ENCODE measurements at regions not wholly inside any gene's neighbourhood (a gene's known extent, or its start where the extent isn't known, plus 50 kb on each side); places are given as distances from the start of the nearest gene placed in this dataset.

DNA sequence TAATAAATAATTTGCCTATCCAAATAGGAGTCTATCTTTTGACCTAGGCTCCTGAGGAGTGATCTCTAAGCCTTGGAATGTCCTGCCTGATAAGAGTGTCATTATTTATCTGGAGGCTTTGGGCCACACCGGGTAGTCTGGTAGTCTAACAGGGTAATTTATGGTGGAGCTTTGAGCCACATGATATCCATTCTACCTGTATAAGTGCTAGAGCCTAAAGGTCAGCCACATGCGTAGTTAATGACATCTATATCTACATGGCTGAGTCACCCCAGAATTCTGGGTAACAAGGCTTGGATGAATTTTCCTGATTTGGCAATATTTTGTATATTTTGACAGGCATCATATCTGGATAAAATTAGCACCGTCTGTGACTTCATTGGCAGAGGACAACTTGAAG, 681.4 kb downstream of the MCTP2 start (continued):
- TF ChIP-seq, protein P1, sequence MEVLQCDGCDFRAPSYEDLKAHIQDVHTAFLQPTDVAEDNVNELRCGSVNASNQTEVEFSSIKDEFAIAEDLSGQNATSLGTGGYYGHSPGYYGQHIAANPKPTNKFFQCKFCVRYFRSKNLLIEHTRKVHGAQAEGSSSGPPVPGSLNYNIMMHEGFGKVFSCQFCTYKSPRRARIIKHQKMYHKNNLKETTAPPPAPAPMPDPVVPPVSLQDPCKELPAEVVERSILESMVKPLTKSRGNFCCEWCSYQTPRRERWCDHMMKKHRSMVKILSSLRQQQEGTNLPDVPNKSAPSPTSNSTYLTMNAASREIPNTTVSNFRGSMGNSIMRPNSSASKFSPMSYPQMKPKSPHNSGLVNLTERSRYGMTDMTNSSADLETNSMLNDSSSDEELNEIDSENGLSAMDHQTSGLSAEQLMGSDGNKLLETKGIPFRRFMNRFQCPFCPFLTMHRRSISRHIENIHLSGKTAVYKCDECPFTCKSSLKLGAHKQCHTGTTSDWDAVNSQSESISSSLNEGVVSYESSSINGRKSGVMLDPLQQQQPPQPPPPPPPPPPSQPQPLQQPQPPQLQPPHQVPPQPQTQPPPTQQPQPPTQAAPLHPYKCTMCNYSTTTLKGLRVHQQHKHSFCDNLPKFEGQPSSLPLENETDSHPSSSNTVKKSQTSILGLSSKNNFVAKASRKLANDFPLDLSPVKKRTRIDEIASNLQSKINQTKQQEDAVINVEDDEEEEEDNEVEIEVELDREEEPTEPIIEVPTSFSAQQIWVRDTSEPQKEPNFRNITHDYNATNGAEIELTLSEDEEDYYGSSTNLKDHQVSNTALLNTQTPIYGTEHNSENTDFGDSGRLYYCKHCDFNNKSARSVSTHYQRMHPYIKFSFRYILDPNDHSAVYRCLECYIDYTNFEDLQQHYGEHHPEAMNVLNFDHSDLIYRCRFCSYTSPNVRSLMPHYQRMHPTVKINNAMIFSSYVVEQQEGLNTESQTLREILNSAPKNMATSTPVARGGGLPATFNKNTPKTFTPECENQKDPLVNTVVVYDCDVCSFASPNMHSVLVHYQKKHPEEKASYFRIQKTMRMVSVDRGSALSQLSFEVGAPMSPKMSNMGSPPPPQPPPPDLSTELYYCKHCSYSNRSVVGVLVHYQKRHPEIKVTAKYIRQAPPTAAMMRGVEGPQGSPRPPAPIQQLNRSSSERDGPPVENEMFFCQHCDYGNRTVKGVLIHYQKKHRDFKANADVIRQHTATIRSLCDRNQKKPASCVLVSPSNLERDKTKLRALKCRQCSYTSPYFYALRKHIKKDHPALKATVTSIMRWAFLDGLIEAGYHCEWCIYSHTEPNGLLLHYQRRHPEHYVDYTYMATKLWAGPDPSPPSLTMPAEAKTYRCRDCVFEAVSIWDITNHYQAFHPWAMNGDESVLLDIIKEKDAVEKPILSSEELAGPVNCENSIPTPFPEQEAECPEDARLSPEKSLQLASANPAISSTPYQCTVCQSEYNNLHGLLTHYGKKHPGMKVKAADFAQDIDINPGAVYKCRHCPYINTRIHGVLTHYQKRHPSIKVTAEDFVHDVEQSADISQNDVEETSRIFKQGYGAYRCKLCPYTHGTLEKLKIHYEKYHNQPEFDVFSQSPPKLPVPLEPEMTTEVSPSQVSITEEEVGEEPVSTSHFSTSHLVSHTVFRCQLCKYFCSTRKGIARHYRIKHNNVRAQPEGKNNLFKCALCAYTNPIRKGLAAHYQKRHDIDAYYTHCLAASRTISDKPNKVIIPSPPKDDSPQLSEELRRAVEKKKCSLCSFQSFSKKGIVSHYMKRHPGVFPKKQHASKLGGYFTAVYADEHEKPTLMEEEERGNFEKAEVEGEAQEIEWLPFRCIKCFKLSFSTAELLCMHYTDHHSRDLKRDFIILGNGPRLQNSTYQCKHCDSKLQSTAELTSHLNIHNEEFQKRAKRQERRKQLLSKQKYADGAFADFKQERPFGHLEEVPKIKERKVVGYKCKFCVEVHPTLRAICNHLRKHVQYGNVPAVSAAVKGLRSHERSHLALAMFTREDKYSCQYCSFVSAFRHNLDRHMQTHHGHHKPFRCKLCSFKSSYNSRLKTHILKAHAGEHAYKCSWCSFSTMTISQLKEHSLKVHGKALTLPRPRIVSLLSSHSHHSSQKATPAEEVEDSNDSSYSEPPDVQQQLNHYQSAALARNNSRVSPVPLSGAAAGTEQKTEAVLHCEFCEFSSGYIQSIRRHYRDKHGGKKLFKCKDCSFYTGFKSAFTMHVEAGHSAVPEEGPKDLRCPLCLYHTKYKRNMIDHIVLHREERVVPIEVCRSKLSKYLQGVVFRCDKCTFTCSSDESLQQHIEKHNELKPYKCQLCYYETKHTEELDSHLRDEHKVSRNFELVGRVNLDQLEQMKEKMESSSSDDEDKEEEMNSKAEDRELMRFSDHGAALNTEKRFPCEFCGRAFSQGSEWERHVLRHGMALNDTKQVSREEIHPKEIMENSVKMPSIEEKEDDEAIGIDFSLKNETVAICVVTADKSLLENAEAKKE (CRISPR knock-in tag; IDR thresholded peaks at IDR 0.05), result no peak
- TF ChIP-seq, protein P2, sequence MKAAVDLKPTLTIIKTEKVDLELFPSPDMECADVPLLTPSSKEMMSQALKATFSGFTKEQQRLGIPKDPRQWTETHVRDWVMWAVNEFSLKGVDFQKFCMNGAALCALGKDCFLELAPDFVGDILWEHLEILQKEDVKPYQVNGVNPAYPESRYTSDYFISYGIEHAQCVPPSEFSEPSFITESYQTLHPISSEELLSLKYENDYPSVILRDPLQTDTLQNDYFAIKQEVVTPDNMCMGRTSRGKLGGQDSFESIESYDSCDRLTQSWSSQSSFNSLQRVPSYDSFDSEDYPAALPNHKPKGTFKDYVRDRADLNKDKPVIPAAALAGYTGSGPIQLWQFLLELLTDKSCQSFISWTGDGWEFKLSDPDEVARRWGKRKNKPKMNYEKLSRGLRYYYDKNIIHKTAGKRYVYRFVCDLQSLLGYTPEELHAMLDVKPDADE (IDR thresholded peaks at IDR 0.05), result no peak
- TF ChIP-seq EZH2phosphoT487 (IDR thresholded peaks at IDR 0.05; ENCODE audit: unreplicated experiment), result no peak

DNA sequence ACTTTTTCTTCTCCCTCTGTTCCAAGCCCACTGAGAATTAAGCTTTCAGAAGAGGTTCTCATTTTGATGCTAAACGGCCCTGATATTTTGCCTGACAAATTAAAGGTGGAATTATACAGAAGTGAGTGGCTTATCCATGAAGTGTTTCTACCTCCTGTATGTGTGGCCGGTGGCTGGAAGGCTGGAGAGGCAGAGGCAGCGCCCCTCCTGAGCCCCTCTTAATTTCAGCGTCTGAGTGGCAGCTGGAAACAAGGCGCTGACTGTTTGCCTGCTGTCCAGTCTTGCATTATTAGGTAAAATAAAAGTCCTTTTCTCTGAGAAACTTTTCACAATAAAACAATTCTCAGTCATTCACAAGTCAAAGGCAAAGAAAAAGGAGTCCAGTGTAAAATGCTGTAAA, 685.7 kb downstream of the MCTP2 start:
- Mint-ChIP-seq H3K9me3 (no peaks in the 10 kb centered on the region), H3K27ac (no peak overlapping the region)
- ATAC-seq, result no peak
- TF ChIP-seq ZNF114 (CRISPR knock-in tag; IDR thresholded peaks at IDR 0.05), result no peak
- TF ChIP-seq, protein P3, sequence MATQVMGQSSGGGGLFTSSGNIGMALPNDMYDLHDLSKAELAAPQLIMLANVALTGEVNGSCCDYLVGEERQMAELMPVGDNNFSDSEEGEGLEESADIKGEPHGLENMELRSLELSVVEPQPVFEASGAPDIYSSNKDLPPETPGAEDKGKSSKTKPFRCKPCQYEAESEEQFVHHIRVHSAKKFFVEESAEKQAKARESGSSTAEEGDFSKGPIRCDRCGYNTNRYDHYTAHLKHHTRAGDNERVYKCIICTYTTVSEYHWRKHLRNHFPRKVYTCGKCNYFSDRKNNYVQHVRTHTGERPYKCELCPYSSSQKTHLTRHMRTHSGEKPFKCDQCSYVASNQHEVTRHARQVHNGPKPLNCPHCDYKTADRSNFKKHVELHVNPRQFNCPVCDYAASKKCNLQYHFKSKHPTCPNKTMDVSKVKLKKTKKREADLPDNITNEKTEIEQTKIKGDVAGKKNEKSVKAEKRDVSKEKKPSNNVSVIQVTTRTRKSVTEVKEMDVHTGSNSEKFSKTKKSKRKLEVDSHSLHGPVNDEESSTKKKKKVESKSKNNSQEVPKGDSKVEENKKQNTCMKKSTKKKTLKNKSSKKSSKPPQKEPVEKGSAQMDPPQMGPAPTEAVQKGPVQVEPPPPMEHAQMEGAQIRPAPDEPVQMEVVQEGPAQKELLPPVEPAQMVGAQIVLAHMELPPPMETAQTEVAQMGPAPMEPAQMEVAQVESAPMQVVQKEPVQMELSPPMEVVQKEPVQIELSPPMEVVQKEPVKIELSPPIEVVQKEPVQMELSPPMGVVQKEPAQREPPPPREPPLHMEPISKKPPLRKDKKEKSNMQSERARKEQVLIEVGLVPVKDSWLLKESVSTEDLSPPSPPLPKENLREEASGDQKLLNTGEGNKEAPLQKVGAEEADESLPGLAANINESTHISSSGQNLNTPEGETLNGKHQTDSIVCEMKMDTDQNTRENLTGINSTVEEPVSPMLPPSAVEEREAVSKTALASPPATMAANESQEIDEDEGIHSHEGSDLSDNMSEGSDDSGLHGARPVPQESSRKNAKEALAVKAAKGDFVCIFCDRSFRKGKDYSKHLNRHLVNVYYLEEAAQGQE (IDR thresholded peaks at IDR 0.05; ENCODE audit: unreplicated experiment), result no peak
- no peak for TF ChIP-seq JUNB (IDR thresholded peaks at IDR 0.05; ENCODE audit: unreplicated experiment)
- TF ChIP-seq EZH2phosphoT487 (IDR thresholded peaks at IDR 0.05; ENCODE audit: unreplicated experiment), result no peak
- no peak for TF ChIP-seq EZH2 (IDR thresholded peaks at IDR 0.05; ENCODE audit: low read depth, unreplicated experiment)
- TF ChIP-seq ZNF331 (CRISPR knock-in tag; IDR thresholded peaks at IDR 0.05; ENCODE audit: low read depth), result no peak
- TF ChIP-seq NANOG (IDR thresholded peaks at IDR 0.05; ENCODE audit: borderline replicate concordance), result no peak
- TF ChIP-seq, protein P4, sequence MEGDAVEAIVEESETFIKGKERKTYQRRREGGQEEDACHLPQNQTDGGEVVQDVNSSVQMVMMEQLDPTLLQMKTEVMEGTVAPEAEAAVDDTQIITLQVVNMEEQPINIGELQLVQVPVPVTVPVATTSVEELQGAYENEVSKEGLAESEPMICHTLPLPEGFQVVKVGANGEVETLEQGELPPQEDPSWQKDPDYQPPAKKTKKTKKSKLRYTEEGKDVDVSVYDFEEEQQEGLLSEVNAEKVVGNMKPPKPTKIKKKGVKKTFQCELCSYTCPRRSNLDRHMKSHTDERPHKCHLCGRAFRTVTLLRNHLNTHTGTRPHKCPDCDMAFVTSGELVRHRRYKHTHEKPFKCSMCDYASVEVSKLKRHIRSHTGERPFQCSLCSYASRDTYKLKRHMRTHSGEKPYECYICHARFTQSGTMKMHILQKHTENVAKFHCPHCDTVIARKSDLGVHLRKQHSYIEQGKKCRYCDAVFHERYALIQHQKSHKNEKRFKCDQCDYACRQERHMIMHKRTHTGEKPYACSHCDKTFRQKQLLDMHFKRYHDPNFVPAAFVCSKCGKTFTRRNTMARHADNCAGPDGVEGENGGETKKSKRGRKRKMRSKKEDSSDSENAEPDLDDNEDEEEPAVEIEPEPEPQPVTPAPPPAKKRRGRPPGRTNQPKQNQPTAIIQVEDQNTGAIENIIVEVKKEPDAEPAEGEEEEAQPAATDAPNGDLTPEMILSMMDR (conservative IDR thresholded peaks at IDR 0.05; ENCODE audit: low read depth in 2 of 2), result no peak

More for the DNA sequence above, 685.7 kb downstream of the MCTP2 start:
- no peaks in the 10 kb centered on the region for H3K36me3 ChIP-seq (ENCODE audit: insufficient read depth)
- H3K4me1 Mint-ChIP-seq, result no peaks in the 10 kb centered on the region
- no peak for DNase-seq (ENCODE audit: low spot score)
- H4K20me1 ChIP-seq (replicated peaks; ENCODE audit: insufficient read depth), result no peaks in the 10 kb centered on the region
- H3K9me2 ChIP-seq (ENCODE audit: insufficient read depth), result no peaks in the 10 kb centered on the region
- no peaks in the 10 kb centered on the region for H3F3A ChIP-seq (replicated peaks; ENCODE audit: low read depth)
- no peak overlapping the region for H3K4me3 ChIP-seq
- no peaks in the 10 kb centered on the region for H3K36me3 Mint-ChIP-seq (ENCODE audit: low read depth)
- no peak overlapping the region for H3K4me2 ChIP-seq
- H3K4me3 Mint-ChIP-seq, result no peak overlapping the region
- peak overlapping the region; percentile 7 for H2AFZ ChIP-seq
- H3K27me3 ChIP-seq (ENCODE audit: insufficient read depth), result no peaks in the 10 kb centered on the region
- no peaks in the 10 kb centered on the region for H3K4me1 ChIP-seq (ENCODE audit: insufficient read depth)
- no peak overlapping the region for H3K27ac ChIP-seq (ENCODE audit: low read depth)
- no peaks in the 10 kb centered on the region for H3K27me3 Mint-ChIP-seq (ENCODE audit: insufficient read depth, low read depth, poor library complexity)
- no peaks in the 10 kb centered on the region for H3K79me2 ChIP-seq (replicated peaks; ENCODE audit: insufficient read depth)
